ENCODE measurements at regions not wholly inside any gene's neighbourhood (a gene's known extent, or its start where the extent isn't known, plus 50 kb on each side); places are given as distances from the start of the nearest gene placed in this dataset.
A peak's percentile ranks its signal among the peaks of the same experiment; 100 is the strongest.

- Histone ChIP-seq H3K14ac (ENCODE audit: insufficient read depth, low read length) (no peak overlapping the region), H3K23ac (ENCODE audit: insufficient read length, low read depth, low read length) (no peak overlapping the region), H3K56ac (ENCODE audit: insufficient read length, low read depth, low read length) (no peak overlapping the region), H3K4me2 (ENCODE audit: insufficient read depth, insufficient read length, low read length) (no peak overlapping the region), H3K27ac (ENCODE audit: insufficient read length, low read depth, low read length) (no peak overlapping the region), H3K18ac (ENCODE audit: insufficient read length, low read depth, low read length) (no peak overlapping the region), H4K8ac (replicated peaks; ENCODE audit: insufficient read length, low read depth, low read length) (no peak overlapping the region), H2BK120ac (ENCODE audit: low read depth, low read length, poor library complexity, severe bottlenecking) (no peak overlapping the region), H2AK5ac (ENCODE audit: insufficient read length, low read length) (no peak overlapping the region), H3K27me3 (ENCODE audit: insufficient read depth, low read length) (no peaks in the 10 kb centered on the region), H4K20me1 (ENCODE audit: control insufficient read depth, insufficient read depth, insufficient read length) (no peaks in the 10 kb centered on the region), H2BK15ac (ENCODE audit: low read depth, low read length) (no peak overlapping the region), H2BK12ac (ENCODE audit: insufficient read length, low read depth, low read length) (no peak overlapping the region), H3K4me1 (ENCODE audit: insufficient read depth, low read length) (0 out of 2 replicates have a peak, but pooled peaks cover 3% of the 10 kb centered on the region), H3K9me3 (ENCODE audit: control insufficient read depth, low read depth, low read length) (no peaks in the 10 kb centered on the region), H3K79me1 (ENCODE audit: insufficient read depth, low read depth, low read length, poor library complexity, severe bottlenecking) (no peaks in the 10 kb centered on the region), H3K23me2 (ENCODE audit: insufficient read length, low read depth, low read length, poor library complexity, severe bottlenecking) (no peaks in the 10 kb centered on the region), H3T11ph (ENCODE audit: low read length) (no peak overlapping the region), H4K5ac (ENCODE audit: insufficient read length, low read depth, low read length) (no peak overlapping the region), H3K4ac (ENCODE audit: low read depth, low read length) (no peak overlapping the region), H2BK20ac (ENCODE audit: low read depth, low read length, poor library complexity, severe bottlenecking) (no peak overlapping the region), H3K9ac (ENCODE audit: extremely low read depth, insufficient read length, low read length) (no peak overlapping the region), H2BK5ac (ENCODE audit: insufficient read length, low read length) (no peak overlapping the region), H4K91ac (ENCODE audit: insufficient read length, low read depth, low read length) (no peak overlapping the region), H3K79me2 (ENCODE audit: insufficient read depth, low read length) (no peaks in the 10 kb centered on the region), H2AFZ (ENCODE audit: low read length) (no peak overlapping the region)
- Mint-ChIP-seq H3K4me1 (peaks cover 25 to 35% of the 10 kb centered on the region in 2 experiments), H3K36me3 (ENCODE audit: insufficient read depth in 1 of 3, low read depth in 3 of 3) (peaks cover 0 to 25% (median 19%) of the 10 kb centered on the region in 3 experiments; a peak in 5 of 7 replicates), H3K4me3 (no peak overlapping the region), H3K9me3 (peaks cover 0 to 5% of the 10 kb centered on the region in 2 experiments; a peak in 2 of 5 replicates), H3K27me3 (ENCODE audit: low read depth) (no peaks in the 10 kb centered on the region; the same call in 1 of the 2 replicates), H3K27ac (peak overlapping the region in 1 of 3 experiments; percentile 77; a peak in 1 of 7 replicates)
- no peak for TF ChIP-seq CTCF (conservative IDR thresholded peaks at IDR 0.05)
- no peak for DNase-seq
- WGBS (ENCODE audit: extremely low coverage, insufficient read length, low lambda C conversion rate), result no CpG with 5 or more reads among the region's 2 CpGs
Measured at GRCh38 chr11:101706541-101706940, 122.7 kb upstream of the TRPC6 start.

Data from H9 (cell line).